Astrocyte (in vitro differentiated cells and primary cell): ENCODE measurements at regions not wholly inside any gene's neighbourhood (a gene's known extent, or its start where the extent isn't known, plus 50 kb on each side); places are given as distances from the start of the nearest gene placed in this dataset.

ENCODE experiments used
- DNase-seq: peaks from one replicate; pipeline ENCODE4 v3.0.0-alpha.2; 2010; ENCODE audit warnings: low read depth
- FAIRE-seq: peaks from 2 replicates; lab custom pipeline; 2011; peaks lifted over from hg19 to GRCh38; lab: Jason Lieb, UNC
- H2AFZ ChIP-seq: 2 replicates; pipeline ENCODE4 v1.6.0; 2012; ENCODE audit warnings: low read depth, low read length, inconsistent platforms
- H3K27ac ChIP-seq: 2 replicates; pipeline ENCODE4 v1.5.1; 2011; ENCODE audit warnings: low read depth, low read length, inconsistent platforms
- H3K27me3 ChIP-seq: 2 replicates; pipeline ENCODE4 v1.6.0; 2011; ENCODE audit warnings: low read length, inconsistent platforms; ENCODE audit not compliant: insufficient read depth
- H3K36me3 ChIP-seq: 2 replicates; pipeline ENCODE4 v1.5.1; 2011; ENCODE audit warnings: low read length, inconsistent platforms; ENCODE audit not compliant: insufficient read depth
- H3K4me1 ChIP-seq: 2 replicates; pipeline ENCODE4 v1.5.1; 2011; ENCODE audit warnings: low read length, inconsistent platforms; ENCODE audit not compliant: insufficient read depth
- H3K4me2 ChIP-seq: 2 replicates; pipeline ENCODE4 v1.6.0; 2012; ENCODE audit warnings: low read length, inconsistent platforms
- H3K4me3 ChIP-seq: 2 replicates; pipeline ENCODE4 v1.5.1; 2011; ENCODE audit warnings: low read depth, mild to moderate bottlenecking, low read length, inconsistent platforms; ENCODE audit not compliant: insufficient read depth
- H3K79me2 ChIP-seq: 2 replicates; pipeline ENCODE4 v1.6.0; 2012; ENCODE audit warnings: mild to moderate bottlenecking, low read length, inconsistent platforms; ENCODE audit not compliant: insufficient read depth
- H3K9ac ChIP-seq: 2 replicates; pipeline ENCODE4 v1.6.0; 2012; ENCODE audit warnings: mild to moderate bottlenecking, low read length, inconsistent platforms
- H3K9me3 ChIP-seq: 2 replicates; pipeline ENCODE4 v1.5.1; 2012; ENCODE audit warnings: low read depth, mild to moderate bottlenecking, low read length, inconsistent platforms; ENCODE audit not compliant: insufficient read depth
- H4K20me1 ChIP-seq: 2 replicates; pipeline ENCODE4 v1.6.0; 2012; ENCODE audit warnings: low read length, inconsistent platforms; ENCODE audit not compliant: insufficient read depth
- H3K27ac Mint-ChIP-seq: one replicate; pipeline ENCODE4 v1.8.0; 2021; ENCODE audit warnings: mild to moderate bottlenecking, mixed read lengths; ENCODE audit not compliant: unreplicated experiment
- H3K27me3 Mint-ChIP-seq: one replicate; pipeline ENCODE4 v1.8.0; 2021; ENCODE audit warnings: low read depth, mixed read lengths; ENCODE audit not compliant: unreplicated experiment
- H3K36me3 Mint-ChIP-seq: one replicate; pipeline ENCODE4 v1.8.0; 2021; ENCODE audit warnings: low read depth, mixed read lengths; ENCODE audit not compliant: unreplicated experiment
- H3K4me1 Mint-ChIP-seq: one replicate; pipeline ENCODE4 v1.8.0; 2021; ENCODE audit warnings: low read depth, mixed read lengths; ENCODE audit not compliant: unreplicated experiment
- H3K4me3 Mint-ChIP-seq: one replicate; pipeline ENCODE4 v1.8.0; 2021; ENCODE audit warnings: mild to moderate bottlenecking, moderate library complexity, mixed read lengths; ENCODE audit not compliant: unreplicated experiment
- H3K9me3 Mint-ChIP-seq: one replicate; pipeline ENCODE4 v1.8.0; 2021; ENCODE audit warnings: mild to moderate bottlenecking, mixed read lengths; ENCODE audit not compliant: unreplicated experiment
- CTCF ChIP-seq: IDR thresholded peaks from 2 replicates; pipeline ENCODE4 v1.5.1; 2011; ENCODE audit warnings: low read depth, mild to moderate bottlenecking, inconsistent platforms, low read length, moderate library complexity; ENCODE audit not compliant: insufficient read depth
- EZH2 ChIP-seq: IDR thresholded peaks from 2 replicates; pipeline ENCODE4 v1.6.1; 2012; ENCODE audit warnings: mild to moderate bottlenecking, low read length, inconsistent platforms; ENCODE audit not compliant: insufficient read depth

GRCh38 chr2:188138313-188138712, 153.4 kb upstream of the GULP1 start:
- no peaks in the 10 kb centered on the region for H3K4me1 ChIP-seq

GRCh38 chr2:188142088-188142487, 149.6 kb upstream of the GULP1 start:
- peak overlapping the region; percentile 90 for H3K27ac Mint-ChIP-seq
- no peak for TF ChIP-seq EZH2
- no peak for TF ChIP-seq CTCF
- Histone ChIP-seq H3K4me1 (no peaks in the 10 kb centered on the region), H3K27ac (no peak overlapping the region), H3K9ac (no peak overlapping the region), H3K9me3 (no peaks in the 10 kb centered on the region), H4K20me1 (no peaks in the 10 kb centered on the region), H3K4me3 (no peak overlapping the region), H2AFZ (no peak overlapping the region), H3K36me3 (no peaks in the 10 kb centered on the region), H3K27me3 (no peaks in the 10 kb centered on the region), H3K4me2 (no peak overlapping the region), H3K79me2 (no peaks in the 10 kb centered on the region)
- FAIRE-seq (no peak), DNase-seq (no peak)
- H3K27me3 Mint-ChIP-seq = no peaks in the 10 kb centered on the region
- H3K4me3 Mint-ChIP-seq = no peak overlapping the region
- no peaks in the 10 kb centered on the region for H3K36me3 Mint-ChIP-seq
- H3K4me1 Mint-ChIP-seq = peaks cover 15% of the 10 kb centered on the region
- H3K9me3 Mint-ChIP-seq = no peaks in the 10 kb centered on the region

More at GRCh38 chr2:188138313-188138712, 153.4 kb upstream of the GULP1 start:
- no peaks in the 10 kb centered on the region for H3K27me3 ChIP-seq
- H3K9ac ChIP-seq = no peak overlapping the region
- H3K27ac ChIP-seq = no peak overlapping the region
- FAIRE-seq (no peak), DNase-seq (no peak)
- no peaks in the 10 kb centered on the region for H3K79me2 ChIP-seq
- H3K4me3 ChIP-seq = no peak overlapping the region
- H4K20me1 ChIP-seq = no peaks in the 10 kb centered on the region
- Mint-ChIP-seq H3K36me3 (no peaks in the 10 kb centered on the region), H3K4me1 (peaks cover 14% of the 10 kb centered on the region), H3K27me3 (no peaks in the 10 kb centered on the region), H3K9me3 (no peaks in the 10 kb centered on the region), H3K4me3 (no peak overlapping the region), H3K27ac (no peak overlapping the region)
- no peak overlapping the region for H2AFZ ChIP-seq
- no peaks in the 10 kb centered on the region for H3K36me3 ChIP-seq
- no peaks in the 10 kb centered on the region for H3K9me3 ChIP-seq
- TF ChIP-seq EZH2 = no peak
- TF ChIP-seq CTCF = no peak
- no peak overlapping the region for H3K4me2 ChIP-seq

GRCh38 chr2:188142636-188143295, 148.9 kb upstream of the GULP1 start:
- H3K27ac ChIP-seq = no peak overlapping the region

More at GRCh38 chr2:188142636-188143295, 148.9 kb upstream of the GULP1 start:
- no peaks in the 10 kb centered on the region for H3K9me3 ChIP-seq
- Mint-ChIP-seq H3K4me3 (no peak overlapping the region), H3K27ac (peak overlapping the region; percentile 90), H3K9me3 (no peaks in the 10 kb centered on the region), H3K27me3 (no peaks in the 10 kb centered on the region), H3K36me3 (no peaks in the 10 kb centered on the region), H3K4me1 (peaks cover 15% of the 10 kb centered on the region)
- no peaks in the 10 kb centered on the region for H3K4me1 ChIP-seq
- H3K9ac ChIP-seq = no peak overlapping the region
- FAIRE-seq = no peak
- no peaks in the 10 kb centered on the region for H3K36me3 ChIP-seq
- no peaks in the 10 kb centered on the region for H3K27me3 ChIP-seq
- peak; percentile 21 for DNase-seq
- H3K4me3 ChIP-seq = no peak overlapping the region
- no peaks in the 10 kb centered on the region for H4K20me1 ChIP-seq
- H3K79me2 ChIP-seq = no peaks in the 10 kb centered on the region
- no peak overlapping the region for H3K4me2 ChIP-seq
- no peak for TF ChIP-seq CTCF
- H2AFZ ChIP-seq = no peak overlapping the region
